ENCODE measurements at regions not wholly inside any gene's neighbourhood (a gene's known extent, or its start where the extent isn't known, plus 50 kb on each side); places are given as distances from the start of the nearest gene placed in this dataset.
A peak's percentile ranks its signal among the peaks of the same experiment; 100 is the strongest.

DNA sequence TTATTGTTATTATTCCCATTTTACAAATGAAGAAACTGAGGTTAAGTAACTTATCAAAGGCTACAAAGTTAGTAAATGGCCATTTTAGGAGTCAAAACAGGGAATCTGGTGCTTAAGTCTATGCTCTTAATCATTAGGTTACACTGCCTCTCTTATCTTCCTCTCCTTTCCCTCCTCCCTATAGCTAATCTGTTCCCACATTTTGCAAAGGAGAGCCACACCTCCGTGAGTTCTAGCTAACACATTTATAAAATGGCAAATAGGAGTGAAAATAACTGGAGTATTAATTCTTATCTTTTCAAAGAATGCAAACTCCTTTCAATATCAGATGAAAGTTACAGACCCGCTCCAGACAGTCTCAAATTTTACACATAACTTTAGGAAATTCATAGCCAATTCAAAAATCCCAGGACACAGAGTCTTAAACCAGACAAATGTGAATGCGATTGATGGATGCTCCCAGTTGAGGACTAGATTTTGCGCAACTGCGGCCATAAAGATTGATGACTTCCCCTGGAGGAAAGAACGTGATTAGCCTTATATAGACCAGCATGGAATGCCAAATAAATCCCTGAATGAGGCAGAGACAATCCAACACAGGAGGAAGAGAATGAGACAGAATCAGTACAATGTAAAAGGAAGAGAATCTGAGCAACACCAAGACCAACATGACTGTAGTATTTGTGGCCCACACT lies 225.0 kb upstream of the ARID2 start:
- Histone ChIP-seq H3K36me3 (no peaks in the 10 kb centered on the region), H3K4me3 (no peak overlapping the region), H3K4me1 (no peaks in the 10 kb centered on the region), H3K27me3 (no peaks in the 10 kb centered on the region), H3K9me3 (no peaks in the 10 kb centered on the region), H3K27ac (no peak overlapping the region)
- intact Hi-C loops (cut with DNase I): no loop called here
- TF ChIP-seq, protein P1, sequence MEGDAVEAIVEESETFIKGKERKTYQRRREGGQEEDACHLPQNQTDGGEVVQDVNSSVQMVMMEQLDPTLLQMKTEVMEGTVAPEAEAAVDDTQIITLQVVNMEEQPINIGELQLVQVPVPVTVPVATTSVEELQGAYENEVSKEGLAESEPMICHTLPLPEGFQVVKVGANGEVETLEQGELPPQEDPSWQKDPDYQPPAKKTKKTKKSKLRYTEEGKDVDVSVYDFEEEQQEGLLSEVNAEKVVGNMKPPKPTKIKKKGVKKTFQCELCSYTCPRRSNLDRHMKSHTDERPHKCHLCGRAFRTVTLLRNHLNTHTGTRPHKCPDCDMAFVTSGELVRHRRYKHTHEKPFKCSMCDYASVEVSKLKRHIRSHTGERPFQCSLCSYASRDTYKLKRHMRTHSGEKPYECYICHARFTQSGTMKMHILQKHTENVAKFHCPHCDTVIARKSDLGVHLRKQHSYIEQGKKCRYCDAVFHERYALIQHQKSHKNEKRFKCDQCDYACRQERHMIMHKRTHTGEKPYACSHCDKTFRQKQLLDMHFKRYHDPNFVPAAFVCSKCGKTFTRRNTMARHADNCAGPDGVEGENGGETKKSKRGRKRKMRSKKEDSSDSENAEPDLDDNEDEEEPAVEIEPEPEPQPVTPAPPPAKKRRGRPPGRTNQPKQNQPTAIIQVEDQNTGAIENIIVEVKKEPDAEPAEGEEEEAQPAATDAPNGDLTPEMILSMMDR (IDR thresholded peaks at IDR 0.05): no peak
- DNase-seq (no peak), ATAC-seq (no peak)

DNA sequence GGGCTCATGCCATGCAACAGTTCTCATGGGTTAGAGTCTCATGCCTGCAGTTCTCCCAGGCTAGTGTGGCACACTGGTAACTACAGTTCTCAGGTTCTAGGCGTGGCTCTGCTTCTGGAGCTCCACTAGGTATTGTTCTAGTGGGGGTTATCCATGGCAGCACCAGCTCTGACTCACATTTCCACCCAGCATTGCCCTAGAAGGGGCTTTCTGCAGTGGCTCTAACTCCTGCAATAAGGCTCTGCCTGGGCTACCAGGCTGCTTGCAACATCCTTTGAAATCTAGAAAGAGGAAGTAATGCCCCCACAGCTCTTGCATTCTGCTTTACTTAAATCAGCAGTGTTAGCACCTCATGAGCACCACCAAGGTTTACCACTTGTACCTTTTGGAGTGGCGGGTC lies 220.3 kb upstream of the ARID2 start:
- intact Hi-C loops (cut with DNase I): no loop called here
- TF ChIP-seq, protein P1 (IDR thresholded peaks at IDR 0.05): no peak
- Histone ChIP-seq H3K36me3 (no peaks in the 10 kb centered on the region), H3K27ac (no peak overlapping the region), H3K4me3 (no peak overlapping the region), H3K9me3 (no peaks in the 10 kb centered on the region), H3K4me1 (no peaks in the 10 kb centered on the region), H3K27me3 (no peaks in the 10 kb centered on the region)
- DNase-seq (no peak), ATAC-seq (peak; percentile 54)

DNA sequence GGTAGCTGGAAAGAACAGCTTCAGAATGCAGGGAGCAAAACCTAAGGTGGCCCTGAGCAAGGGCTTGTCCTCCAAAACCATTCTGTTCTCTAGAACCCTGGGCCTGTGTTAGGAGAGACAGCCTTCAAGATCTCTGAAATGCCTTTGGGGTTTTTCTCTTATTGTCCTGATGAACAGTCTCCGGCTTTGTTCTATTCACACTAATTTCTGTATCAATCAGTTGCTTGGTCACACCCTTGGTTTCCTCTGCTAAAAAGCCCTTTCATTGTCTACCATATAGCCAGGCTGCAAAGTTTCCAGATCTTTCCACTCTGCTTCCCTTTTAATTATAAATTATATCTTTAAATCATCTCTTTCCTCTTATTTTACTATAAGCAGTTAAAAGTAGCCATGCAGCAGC lies 219.9 kb upstream of the ARID2 start:
- Histone ChIP-seq H3K27ac (no peak overlapping the region), H3K4me1 (no peaks in the 10 kb centered on the region), H3K4me3 (no peak overlapping the region), H3K9me3 (no peaks in the 10 kb centered on the region), H3K36me3 (no peaks in the 10 kb centered on the region), H3K27me3 (no peaks in the 10 kb centered on the region)
- TF ChIP-seq, protein P1 (IDR thresholded peaks at IDR 0.05): no peak
- intact Hi-C loops (cut with DNase I): no loop called here
- DNase-seq: no peak
- no peak for ATAC-seq

DNA sequence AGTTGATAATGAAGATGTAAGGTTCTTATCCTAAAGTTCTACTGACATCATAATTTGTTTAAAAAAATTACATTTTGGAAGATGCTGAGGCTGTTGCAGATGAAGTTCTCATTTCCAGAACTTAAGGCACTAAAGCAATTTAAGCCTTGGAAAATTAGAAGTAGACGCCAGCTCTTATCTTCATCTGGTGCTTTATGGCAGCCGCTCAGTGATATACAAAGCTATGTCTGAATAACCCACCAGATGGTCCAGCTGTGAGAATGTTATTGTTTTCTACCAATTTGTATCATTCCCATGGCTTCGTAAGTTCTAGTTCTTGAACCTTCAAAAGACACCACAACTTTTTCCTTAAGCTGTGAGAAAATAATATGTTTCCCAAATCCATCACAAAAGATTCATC lies 212.1 kb upstream of the ARID2 start:
- no peak for DNase-seq
- no peak overlapping the region for H3K27ac ChIP-seq
- H3K4me1 ChIP-seq: no peaks in the 10 kb centered on the region
- H3K27me3 ChIP-seq: no peaks in the 10 kb centered on the region
- no peaks in the 10 kb centered on the region for H3K9me3 ChIP-seq
- H3K36me3 ChIP-seq: no peaks in the 10 kb centered on the region
- intact Hi-C loops (cut with DNase I): no loop called here
- TF ChIP-seq, protein P1 (IDR thresholded peaks at IDR 0.05): no peak
- no peak for ATAC-seq
- H3K4me3 ChIP-seq: no peak overlapping the region

DNA sequence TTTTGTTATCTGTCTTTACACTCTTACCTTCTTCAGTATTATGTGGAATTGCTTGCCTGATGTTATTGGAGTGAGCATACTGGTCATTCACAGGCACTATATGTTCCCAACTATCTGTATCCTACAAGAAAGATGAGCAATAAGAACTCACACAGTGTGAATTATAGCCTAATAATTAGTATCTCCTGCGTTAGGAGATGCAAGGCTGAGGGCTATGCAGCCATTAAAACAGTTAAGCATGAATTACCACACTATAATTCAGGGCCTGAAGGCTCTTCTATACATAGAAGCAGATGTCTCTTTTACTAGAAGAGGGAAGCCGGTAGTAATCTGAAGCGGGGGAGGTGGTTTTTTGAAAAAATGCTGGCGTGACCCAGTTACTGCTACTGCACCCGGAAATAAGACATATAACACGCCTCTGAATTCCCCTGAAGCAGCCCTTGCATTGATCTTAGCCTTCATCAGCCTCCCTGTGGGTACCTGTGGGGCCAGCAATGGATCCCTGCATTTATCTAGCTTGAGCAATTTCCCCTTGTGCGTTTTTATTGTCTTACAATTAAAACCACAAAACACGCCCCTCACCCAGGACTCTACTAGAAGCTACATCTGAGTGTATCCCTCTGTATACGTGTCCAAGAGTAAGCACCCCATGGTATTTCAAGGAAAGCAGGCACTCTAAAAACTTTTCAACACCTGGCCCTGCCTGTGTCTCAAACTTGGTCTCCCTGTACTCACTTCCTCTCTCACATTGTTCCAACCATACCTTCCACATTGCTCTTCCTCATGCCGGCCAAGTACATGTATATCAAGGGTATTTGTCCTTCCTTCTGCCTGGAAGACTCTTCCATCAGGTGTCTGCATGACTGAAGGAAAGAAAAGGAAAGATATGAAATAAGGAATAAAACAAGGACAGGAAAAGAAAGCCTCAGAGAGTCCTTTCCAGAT lies 210.9 kb upstream of the ARID2 start:
- intact Hi-C loops (cut with DNase I): no loop called here
- no peak for ATAC-seq
- no peak overlapping the region for H3K4me3 ChIP-seq
- H3K9me3 ChIP-seq: peaks cover 0 to 3% of the 10 kb centered on the region in 2 donors
- no peaks in the 10 kb centered on the region for H3K36me3 ChIP-seq
- H3K4me1 ChIP-seq: no peaks in the 10 kb centered on the region
- TF ChIP-seq, protein P1 (IDR thresholded peaks at IDR 0.05): no peak
- no peak overlapping the region for H3K27ac ChIP-seq
- no peaks in the 10 kb centered on the region for H3K27me3 ChIP-seq
- no peak for DNase-seq
